ENCODE measurements at regions not wholly inside any gene's neighbourhood (a gene's known extent, or its start where the extent isn't known, plus 50 kb on each side); places are given as distances from the start of the nearest gene placed in this dataset.

DNA sequence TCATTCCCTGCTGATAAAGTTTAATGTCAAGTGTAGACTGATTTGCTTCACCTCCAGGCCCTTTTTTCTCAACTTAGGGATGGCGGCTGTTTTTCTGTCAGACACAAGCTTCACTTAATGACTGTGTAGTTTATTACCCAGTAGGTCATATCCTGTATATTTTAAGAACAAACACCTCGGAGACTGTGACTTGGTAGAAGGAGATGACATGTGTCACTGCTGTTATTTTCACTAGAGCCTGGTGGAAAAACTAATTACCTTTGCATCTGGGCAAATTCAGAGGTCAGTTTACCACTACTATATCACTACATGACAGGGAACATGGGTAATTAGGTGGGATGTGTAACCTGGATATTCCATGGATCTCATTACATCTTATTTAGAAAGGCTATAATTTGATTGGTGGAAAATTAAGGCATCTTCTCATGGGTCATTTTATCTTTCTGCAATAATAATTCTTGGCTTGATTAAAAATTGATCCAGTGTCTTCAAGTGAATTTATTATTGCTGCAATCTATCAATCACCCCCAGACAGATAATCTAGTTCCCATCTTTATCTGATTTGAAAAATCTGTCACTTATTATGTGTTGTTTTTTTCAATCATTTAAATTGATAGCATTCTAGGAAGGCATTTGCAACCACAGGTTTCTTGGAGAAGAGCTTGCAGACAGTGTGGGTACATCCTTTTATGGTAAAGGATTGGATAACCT is 353.8 kb upstream of the SPRED2 start (continued):
- TF ChIP-seq, protein P1, sequence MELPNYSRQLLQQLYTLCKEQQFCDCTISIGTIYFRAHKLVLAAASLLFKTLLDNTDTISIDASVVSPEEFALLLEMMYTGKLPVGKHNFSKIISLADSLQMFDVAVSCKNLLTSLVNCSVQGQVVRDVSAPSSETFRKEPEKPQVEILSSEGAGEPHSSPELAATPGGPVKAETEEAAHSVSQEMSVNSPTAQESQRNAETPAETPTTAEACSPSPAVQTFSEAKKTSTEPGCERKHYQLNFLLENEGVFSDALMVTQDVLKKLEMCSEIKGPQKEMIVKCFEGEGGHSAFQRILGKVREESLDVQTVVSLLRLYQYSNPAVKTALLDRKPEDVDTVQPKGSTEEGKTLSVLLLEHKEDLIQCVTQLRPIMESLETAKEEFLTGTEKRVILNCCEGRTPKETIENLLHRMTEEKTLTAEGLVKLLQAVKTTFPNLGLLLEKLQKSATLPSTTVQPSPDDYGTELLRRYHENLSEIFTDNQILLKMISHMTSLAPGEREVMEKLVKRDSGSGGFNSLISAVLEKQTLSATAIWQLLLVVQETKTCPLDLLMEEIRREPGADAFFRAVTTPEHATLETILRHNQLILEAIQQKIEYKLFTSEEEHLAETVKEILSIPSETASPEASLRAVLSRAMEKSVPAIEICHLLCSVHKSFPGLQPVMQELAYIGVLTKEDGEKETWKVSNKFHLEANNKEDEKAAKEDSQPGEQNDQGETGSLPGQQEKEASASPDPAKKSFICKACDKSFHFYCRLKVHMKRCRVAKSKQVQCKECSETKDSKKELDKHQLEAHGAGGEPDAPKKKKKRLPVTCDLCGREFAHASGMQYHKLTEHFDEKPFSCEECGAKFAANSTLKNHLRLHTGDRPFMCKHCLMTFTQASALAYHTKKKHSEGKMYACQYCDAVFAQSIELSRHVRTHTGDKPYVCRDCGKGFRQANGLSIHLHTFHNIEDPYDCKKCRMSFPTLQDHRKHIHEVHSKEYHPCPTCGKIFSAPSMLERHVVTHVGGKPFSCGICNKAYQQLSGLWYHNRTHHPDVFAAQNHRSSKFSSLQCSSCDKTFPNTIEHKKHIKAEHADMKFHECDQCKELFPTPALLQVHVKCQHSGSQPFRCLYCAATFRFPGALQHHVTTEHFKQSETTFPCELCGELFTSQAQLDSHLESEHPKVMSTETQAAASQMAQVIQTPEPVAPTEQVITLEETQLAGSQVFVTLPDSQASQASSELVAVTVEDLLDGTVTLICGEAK (IDR thresholded peaks at IDR 0.05) = no peak
- TF ChIP-seq, protein P1 (CRISPR knock-in tag; IDR thresholded peaks at IDR 0.05) = no peak
- TF ChIP-seq, protein P2, sequence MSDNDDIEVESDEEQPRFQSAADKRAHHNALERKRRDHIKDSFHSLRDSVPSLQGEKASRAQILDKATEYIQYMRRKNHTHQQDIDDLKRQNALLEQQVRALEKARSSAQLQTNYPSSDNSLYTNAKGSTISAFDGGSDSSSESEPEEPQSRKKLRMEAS (IDR thresholded peaks at IDR 0.05) = no peak
